Stimulated activated CD4-positive, alpha-beta T cell treated with anti-CD3 and anti-CD28 coated beads, Interleukin-4, amount 100 ng/mL, for 4 hours (primary cell): ENCODE measurements at regions not wholly inside any gene's neighbourhood (a gene's known extent, or its start where the extent isn't known, plus 50 kb on each side); places are given as distances from the start of the nearest gene placed in this dataset.
"Not testable (repeated sequence)": the region's sequence is repeated elsewhere in the genome, so short reads cannot be mapped to it uniquely, and the experiment has no call there.

Experiments used
- DNase-seq, 2 experiments: peaks; one replicate each; pipeline ENCODE4 v3.0.0-alpha.2; 2020

DNA sequence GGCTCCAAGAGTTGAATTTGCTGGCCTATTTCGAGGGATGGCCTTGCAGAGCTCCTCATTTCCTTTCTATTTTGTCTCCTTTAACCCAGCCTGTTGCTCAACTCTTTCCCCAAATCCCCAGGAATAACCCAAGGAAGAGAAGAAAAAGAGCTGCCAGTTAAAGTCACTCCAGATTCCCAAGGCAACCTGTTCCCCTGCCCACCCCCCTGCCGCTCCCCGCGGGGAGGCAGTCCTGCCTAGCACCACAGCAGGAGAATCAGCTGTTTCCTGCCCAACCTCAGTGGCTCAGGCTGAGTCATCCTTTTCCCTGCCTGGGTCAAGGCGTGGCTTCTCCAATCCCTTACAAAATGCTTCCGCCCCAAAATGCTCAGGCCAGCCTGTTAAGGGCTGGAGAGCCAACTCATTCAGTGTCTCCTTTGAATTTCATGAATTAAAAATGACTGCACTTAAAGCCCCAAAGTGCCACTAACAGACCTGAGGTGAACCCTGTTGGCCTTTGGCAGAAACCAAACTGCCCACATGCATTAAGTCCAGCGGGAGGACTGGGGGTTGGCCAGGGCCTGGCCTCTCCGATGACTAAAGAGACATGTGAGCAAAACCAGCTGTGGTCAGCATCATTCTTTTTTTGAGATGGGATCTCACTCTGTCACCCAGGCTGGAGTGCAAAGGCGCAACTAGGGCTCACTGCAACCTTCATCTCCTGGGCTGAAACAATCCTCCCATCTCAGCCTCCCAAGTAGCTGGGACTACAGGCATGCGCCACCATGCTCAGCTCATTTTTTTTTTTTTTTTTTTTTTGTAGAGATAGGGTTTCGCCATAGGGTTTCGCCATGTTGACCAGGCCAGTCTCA lies 83.2 kb upstream of the KIF5B start:
- DNase-seq, result no peak

DNA sequence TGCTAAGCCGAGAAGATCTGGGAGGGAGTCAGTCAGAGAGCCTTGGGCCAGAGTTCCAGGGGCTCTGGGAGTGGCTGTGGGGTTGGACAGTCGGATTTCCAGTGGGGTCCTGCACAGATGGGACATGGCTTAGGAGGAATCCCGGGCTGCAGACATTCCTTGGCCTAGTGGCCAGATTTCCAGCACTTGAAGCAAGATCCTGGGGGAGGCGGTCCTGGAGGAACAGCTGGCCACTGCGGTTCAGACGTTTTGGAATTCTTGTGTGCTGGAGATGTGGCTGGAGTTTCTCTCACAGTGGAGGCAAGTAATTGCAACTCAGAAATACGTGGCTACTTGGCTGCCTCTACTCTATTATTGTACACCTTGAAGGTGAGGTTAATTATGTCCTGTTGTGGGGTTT lies 80.7 kb upstream of the KIF5B start:
- DNase-seq, result not testable (repeated sequence)

DNA sequence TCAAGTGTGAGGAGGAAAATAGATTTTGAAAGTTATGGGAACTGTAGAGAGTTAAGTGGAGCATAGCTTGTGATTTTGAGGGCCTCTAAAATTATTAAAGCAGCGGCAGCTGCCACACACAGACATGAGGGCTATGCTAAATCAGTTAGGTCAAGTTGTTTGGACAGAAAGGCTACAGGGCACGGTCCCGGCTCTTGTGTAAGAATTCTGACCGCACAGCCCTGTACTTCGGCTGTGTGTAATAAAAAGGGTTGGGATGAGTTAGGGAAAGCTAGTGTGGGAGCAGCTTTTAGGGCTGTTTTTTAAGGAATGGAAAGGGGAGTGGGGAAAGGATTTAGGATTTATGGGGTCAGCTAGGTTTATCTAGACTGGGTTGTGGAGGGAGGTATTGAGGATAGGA lies 79.6 kb upstream of the KIF5B start:
- not testable (repeated sequence) for DNase-seq

DNA sequence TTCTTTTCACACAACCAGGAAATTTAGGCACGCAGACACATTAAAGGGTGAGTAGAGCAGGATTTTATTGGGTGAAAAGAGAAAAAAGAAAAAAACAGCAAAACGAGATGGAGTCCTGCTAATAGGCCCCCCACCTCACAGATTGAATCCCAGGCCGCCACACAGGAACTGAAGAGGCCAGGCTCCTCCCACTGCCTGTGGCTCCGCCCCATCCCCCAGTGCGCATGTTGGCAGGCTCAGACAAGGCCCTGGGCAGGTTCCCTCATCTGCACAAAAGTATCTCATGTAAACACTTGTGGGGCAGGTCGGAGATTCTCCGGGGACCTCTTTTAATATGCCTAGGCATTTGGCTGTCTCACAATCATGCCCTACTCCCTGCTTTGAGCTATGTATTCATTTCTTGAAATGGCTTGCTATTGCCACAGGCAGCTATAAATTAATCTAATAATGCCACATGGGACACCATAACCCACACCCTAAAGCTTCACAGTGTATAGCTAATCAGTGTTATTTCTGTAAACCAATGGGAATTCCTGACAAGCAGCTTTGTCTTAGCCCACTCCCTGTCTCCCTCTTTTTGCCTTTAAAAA lies 76.2 kb upstream of the KIF5B start:
- no peak for DNase-seq

DNA sequence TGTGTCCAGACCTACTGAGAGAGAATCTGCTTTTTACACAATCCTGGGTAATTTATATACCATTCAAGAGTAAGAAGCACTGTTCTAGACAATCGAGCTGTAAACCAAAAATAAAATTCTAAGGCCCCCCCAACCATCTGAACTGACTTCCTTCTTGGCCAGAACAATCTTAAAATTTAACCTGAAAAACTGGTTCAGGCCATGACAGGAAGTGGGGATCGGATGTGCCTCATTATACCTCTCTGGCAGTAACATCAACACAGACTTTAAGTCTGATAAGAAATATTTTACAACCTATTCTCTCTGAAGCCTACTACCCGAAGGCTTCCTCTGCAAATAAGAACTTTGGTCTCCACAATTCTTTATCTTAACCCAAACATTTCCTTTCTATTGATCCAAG lies 75.2 kb upstream of the KIF5B start:
- DNase-seq, result no peak

DNA sequence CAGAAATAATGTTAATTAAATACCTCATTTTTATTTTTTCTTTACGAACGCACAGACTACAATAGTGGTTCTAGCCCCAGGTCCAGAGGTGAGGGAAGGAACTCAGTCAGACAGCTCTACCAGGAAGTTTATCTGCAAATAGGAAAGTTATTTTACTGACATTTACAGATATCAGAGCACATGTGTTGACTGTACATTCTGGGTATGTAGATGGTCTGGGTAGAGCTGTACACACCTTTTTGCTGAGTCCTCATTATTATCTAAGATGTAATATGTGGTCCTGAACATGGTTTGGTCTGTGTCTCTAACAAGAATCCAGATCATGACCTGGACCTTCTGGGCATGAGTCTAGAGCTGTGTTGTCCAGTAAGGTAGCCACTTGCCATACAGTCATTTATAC lies 74.6 kb upstream of the KIF5B start:
- DNase-seq, result no peak

DNA sequence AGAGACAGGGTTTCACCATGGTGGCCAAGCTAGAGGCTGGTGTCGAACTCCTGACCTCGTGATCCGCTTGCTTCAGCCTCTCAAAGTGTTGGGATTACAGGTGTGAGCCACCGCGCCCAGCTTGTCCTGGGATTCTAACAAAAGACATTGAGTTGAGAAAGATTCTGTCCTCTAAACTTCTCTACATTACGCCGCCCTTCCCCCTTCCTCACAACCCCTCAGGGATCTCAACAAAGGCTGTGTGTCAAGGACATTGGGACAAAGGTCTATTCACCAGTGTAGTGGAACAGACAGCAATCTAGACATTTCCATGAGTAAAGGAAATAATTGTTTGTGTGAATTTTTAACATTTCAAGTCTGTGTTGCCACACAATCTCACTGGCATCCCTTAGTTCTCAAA lies 68.8 kb upstream of the KIF5B start:
- no peak for DNase-seq

DNA sequence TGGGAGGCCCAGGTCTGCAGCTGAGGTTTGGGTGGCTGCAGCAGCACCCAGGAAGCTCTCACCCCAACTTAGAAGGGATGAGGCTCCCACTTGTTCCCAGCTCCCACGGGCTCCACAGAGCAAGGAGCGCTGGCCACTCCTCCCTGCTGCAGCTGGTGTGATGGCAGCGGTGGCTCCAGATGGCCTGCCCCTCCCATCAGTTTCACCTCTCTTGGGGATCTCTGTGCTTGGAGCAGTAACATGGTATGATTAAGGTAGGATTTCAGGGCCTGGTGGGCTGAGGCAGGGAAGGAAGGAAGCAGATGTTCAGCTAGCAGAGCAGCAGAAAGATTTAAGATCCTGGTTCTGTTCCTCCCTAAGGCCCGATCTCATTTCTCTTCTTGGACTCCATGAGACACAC lies 66.8 kb upstream of the KIF5B start:
- no peak for DNase-seq

DNA sequence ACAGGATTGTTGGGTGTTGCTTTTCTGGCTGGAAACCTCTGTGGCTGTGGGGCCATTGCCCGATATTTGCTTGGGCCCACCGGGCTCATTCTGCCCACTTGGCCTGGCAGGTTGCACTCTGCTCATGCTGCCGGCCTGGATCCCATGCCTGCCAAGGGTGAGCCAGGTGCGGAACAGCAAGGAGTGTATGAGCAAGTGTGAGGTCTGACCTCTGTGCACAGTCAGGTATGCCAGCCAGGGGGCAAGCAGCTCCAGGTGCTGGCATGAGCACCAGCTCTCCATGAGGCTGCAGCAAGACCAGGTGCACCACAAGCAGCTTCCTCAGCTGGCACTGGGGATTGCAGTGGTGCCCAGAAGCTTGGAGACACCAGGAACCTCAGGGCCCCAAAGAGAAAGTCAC lies 65.4 kb upstream of the KIF5B start:
- DNase-seq, result no peak

DNA sequence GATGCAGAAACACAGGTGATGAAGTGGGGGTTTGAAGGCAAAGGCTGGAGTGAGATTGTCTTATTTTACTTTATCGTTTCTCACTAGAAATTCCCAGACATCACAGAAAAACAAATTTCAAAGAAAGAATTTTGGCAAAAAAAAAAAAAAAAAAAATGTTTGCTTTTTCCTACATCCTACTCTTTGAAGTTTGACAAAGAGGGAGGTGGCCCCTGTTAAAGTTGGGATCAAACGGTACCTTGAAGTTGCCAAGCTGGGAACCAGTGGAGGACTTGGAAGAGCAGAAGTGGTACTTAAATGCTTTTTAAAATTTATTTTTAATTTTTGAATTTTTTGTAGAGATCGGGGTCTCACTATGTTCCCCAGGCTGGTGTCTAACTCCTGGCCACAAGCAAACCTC lies 63.9 kb upstream of the KIF5B start:
- no peak for DNase-seq

DNA sequence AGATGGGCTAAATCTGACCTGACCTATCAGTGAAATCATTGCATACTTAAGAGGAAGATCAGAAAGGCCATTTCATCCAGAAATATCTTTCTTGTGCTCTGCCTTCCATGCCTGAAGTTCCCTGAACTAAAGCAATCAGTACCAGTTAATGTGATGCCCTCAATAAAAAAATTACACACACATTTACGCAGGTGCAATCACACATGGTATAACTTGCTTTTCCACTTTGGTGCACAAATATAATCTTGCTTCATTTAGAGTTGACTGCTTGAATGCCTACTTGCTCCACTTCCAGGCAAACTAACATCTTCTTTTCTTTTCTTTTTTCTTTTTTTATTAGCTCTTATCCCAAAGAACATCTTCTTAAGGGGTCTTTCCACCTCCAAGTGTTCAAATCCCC lies 58.3 kb upstream of the KIF5B start:
- DNase-seq, result no peak

DNA sequence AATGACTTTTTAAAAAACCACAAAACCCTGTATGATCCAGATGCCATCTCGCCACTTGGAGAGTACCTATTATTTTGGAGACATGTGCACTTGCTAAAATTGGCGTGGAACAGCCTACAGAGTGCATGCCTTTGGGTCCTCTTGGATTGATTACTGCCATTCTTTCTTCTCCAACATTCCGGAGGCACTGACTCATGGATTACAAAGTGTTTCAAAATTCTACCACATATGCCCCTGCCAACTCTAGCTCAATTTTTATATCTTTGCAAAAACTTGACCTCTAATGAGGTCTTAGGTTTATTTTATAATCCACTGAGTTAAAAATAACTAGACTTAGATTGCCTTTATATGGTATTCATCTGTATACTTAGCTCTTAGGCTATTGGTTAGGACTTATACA lies 55.8 kb upstream of the KIF5B start:
- no peak for DNase-seq

DNA sequence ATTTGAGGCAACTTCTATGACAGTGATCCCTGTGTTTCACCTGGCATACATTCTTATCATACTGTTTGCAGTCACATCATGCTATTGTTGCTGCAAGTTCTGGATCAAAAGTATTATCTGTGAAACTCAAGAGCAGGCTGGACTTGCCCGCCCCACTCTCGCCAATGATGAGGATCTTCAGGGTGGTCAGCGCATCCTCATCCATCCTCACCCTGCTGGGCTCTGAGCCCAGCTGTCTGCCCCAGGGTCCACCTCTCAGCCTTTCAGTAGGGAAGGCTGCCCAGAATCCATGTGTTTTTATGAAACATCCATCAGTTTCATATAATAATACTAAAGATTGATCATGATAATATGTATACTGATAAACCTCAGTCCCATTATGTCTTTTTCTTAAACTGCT lies 55.4 kb upstream of the KIF5B start:
- no peak for DNase-seq

DNA sequence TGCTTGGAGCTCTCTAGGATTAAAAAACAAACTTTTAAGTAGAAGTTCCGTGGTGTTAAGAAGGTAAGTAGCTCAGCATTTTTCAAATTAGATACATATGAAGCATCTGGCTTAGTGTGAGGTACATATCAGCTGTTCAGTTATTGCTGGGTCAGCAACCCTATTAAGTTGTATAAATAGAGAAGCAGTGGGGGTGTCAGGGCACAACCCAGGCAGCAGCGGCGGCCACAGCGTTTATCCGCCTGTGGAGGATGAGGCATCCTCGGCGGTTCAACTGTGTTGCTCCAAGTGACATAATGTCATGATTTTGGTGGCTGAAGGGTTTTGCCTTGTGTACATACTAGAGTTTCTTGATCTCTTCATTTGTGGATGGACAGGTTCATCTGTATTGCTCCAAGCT lies 54.6 kb upstream of the KIF5B start:
- DNase-seq, result no peak

DNA sequence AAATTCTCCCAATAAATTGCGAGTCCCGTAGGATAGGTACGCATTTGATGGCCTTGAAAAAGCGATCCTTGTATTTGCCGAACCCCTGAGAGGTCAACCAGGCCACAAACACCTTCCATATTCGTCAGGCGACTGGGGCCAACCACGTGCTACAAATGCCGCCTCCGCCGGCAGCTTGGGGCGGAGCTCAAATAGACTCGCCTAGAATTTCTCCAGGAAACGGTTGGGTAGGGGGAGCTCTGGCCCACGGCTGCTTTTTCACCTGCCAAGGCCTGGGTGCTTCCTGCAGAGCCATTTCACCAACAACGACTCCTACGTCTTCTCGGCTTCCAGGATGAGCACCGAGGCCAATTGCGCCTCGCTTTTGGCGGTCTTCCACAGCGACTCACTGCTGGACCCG lies 53.4 kb upstream of the KIF5B start:
- DNase-seq, result no peak
